Calu3 (cell line): ENCODE measurements at regions not wholly inside any gene's neighbourhood (a gene's known extent, or its start where the extent isn't known, plus 50 kb on each side); places are given as distances from the start of the nearest gene placed in this dataset.

Experiments used
- BruUV-seq: library from RNA; stranded (reverse); fragments of 400-500 nt; replicated peaks from 2 replicates; lab custom pipeline; 2021; lab: Mats Ljungman, UMichigan
- CTCF ChIA-PET: fragments of 300-600 bp; sonication (Branson Sonifier 250); formaldehyde crosslinking; loops from one replicate; lab custom pipeline; 2022; ENCODE audit warnings: antibody characterized with exemption; lab: Charles Lee
- DNase-seq: peaks from one replicate; pipeline ENCODE4 v3.0.0; 2022
- H3K27ac Mint-ChIP-seq: one replicate; pipeline ENCODE4 v1.8.0; 2022; ENCODE audit warnings: mixed read lengths; ENCODE audit not compliant: unreplicated experiment
- H3K27me3 Mint-ChIP-seq: one replicate; pipeline ENCODE4 v1.8.0; 2022; ENCODE audit warnings: mixed read lengths; ENCODE audit not compliant: unreplicated experiment
- H3K36me3 Mint-ChIP-seq: one replicate; pipeline ENCODE4 v1.8.0; 2022; ENCODE audit warnings: mild to moderate bottlenecking, moderate library complexity, mixed read lengths; ENCODE audit not compliant: insufficient read depth, unreplicated experiment
- H3K4me1 Mint-ChIP-seq: one replicate; pipeline ENCODE4 v1.8.0; 2022; ENCODE audit warnings: mild to moderate bottlenecking, low read depth, mixed read lengths; ENCODE audit not compliant: unreplicated experiment
- H3K4me3 Mint-ChIP-seq: one replicate; pipeline ENCODE4 v1.8.0; 2022; ENCODE audit warnings: mild to moderate bottlenecking, low read depth, moderate library complexity, mixed read lengths; ENCODE audit not compliant: unreplicated experiment
- H3K9me3 Mint-ChIP-seq: one replicate; pipeline ENCODE4 v1.8.0; 2022; ENCODE audit warnings: low read depth, mixed read lengths; ENCODE audit not compliant: unreplicated experiment
- CTCF ChIP-seq: fragments of 200-600 bp; IDR thresholded peaks from one replicate; pipeline ENCODE4 v1.8.0; 2022; ENCODE audit warnings: antibody characterized with exemption; ENCODE audit not compliant: unreplicated experiment
- intact Hi-C: fragments of 100-400 bp; cut with micrococcal nuclease; formaldehyde crosslinking; loops from one replicate; pipeline ENCODE4 v1.10.0; 2022; ENCODE audit not compliant: unreplicated experiment

- TF ChIP-seq CTCF = no peak
- CTCF ChIA-PET = no interaction called here
- H3K9me3 Mint-ChIP-seq = no peaks in the 10 kb centered on the region
- DNase-seq = no peak
- intact Hi-C loops = no loop called here
- H3K27me3 Mint-ChIP-seq = no peaks in the 10 kb centered on the region
- no peak overlapping the region for H3K27ac Mint-ChIP-seq
- BruUV-seq = no TSS peak
- no peak overlapping the region for H3K4me3 Mint-ChIP-seq
- no peaks in the 10 kb centered on the region for H3K36me3 Mint-ChIP-seq
- H3K4me1 Mint-ChIP-seq = no peaks in the 10 kb centered on the region
Measured at GRCh38 chr11:87493516-87493915, 455.8 kb downstream of the TMEM135 start.

- Mint-ChIP-seq H3K4me3 (no peak overlapping the region), H3K36me3 (no peaks in the 10 kb centered on the region), H3K9me3 (peaks cover 5% of the 10 kb centered on the region), H3K27me3 (no peaks in the 10 kb centered on the region), H3K4me1 (no peaks in the 10 kb centered on the region), H3K27ac (no peak overlapping the region)
- intact Hi-C loops = no loop called here
- DNase-seq = no peak
- no TSS peak for BruUV-seq
- TF ChIP-seq CTCF = no peak
- CTCF ChIA-PET = no interaction called here
Measured at GRCh38 chr11:87491381-87491780, 453.6 kb downstream of the TMEM135 start.

- H3K27me3 Mint-ChIP-seq = no peaks in the 10 kb centered on the region
- no peaks in the 10 kb centered on the region for H3K36me3 Mint-ChIP-seq
- CTCF ChIA-PET = no interaction called here
- TF ChIP-seq CTCF = no peak
- no peak for DNase-seq
- H3K4me1 Mint-ChIP-seq = no peaks in the 10 kb centered on the region
- no peak overlapping the region for H3K27ac Mint-ChIP-seq
- no peak overlapping the region for H3K4me3 Mint-ChIP-seq
- intact Hi-C loops = no loop called here
- peaks cover 5% of the 10 kb centered on the region for H3K9me3 Mint-ChIP-seq
- BruUV-seq = no TSS peak
Measured at GRCh38 chr11:87490671-87491070, 452.9 kb downstream of the TMEM135 start.

GRCh38 chr11:87484566-87484965 is 446.8 kb downstream of the TMEM135 start:
- CTCF ChIA-PET = no interaction called here
- Mint-ChIP-seq H3K4me1 (no peaks in the 10 kb centered on the region), H3K4me3 (no peak overlapping the region), H3K9me3 (peaks cover 5% of the 10 kb centered on the region), H3K27ac (no peak overlapping the region), H3K36me3 (no peaks in the 10 kb centered on the region), H3K27me3 (no peaks in the 10 kb centered on the region)
- no TSS peak for BruUV-seq
- no peak for TF ChIP-seq CTCF
- DNase-seq = no peak
- intact Hi-C loops = no loop called here

GRCh38 chr11:87477321-87477720 is 439.6 kb downstream of the TMEM135 start:
- Mint-ChIP-seq H3K4me3 (no peak overlapping the region), H3K36me3 (no peaks in the 10 kb centered on the region), H3K27ac (no peak overlapping the region), H3K27me3 (no peaks in the 10 kb centered on the region), H3K4me1 (no peaks in the 10 kb centered on the region), H3K9me3 (peaks cover 6% of the 10 kb centered on the region)
- intact Hi-C loops = no loop called here
- BruUV-seq = no TSS peak
- CTCF ChIA-PET = no interaction called here
- DNase-seq = no peak
- TF ChIP-seq CTCF = no peak
